GM10266 (cell line): ENCODE measurements at regions not wholly inside any gene's neighbourhood (a gene's known extent, or its start where the extent isn't known, plus 50 kb on each side); places are given as distances from the start of the nearest gene placed in this dataset.
"Not testable (repeated sequence)": the region's sequence is repeated elsewhere in the genome, so short reads cannot be mapped to it uniquely, and the experiment has no call there.

Experiments used
- DNase-seq: peaks from one replicate; pipeline ENCODE4 v3.0.0; 2012; ENCODE audit errors: extremely low spot score
- CTCF ChIP-seq: IDR thresholded peaks from 2 replicates; pipeline ENCODE4 v1.5.1; 2012; ENCODE audit warnings: mild to moderate bottlenecking, low read depth; ENCODE audit not compliant: control insufficient read depth, insufficient read depth; ENCODE audit errors: missing control alignments

- no peak for DNase-seq
- no peak for TF ChIP-seq CTCF
Observed at GRCh38 chr7:131081308-131081707, 246.4 kb upstream of the MKLN1 start.

- DNase-seq, result no peak
- no peak for TF ChIP-seq CTCF
Observed at GRCh38 chr7:131083781-131084180, 243.9 kb upstream of the MKLN1 start.

GRCh38 chr7:131084336-131084735 is 243.3 kb upstream of the MKLN1 start:
- DNase-seq, result not testable (repeated sequence)

- TF ChIP-seq CTCF, result no peak
- DNase-seq, result no peak
Observed at GRCh38 chr7:131087756-131088658, 239.7 kb upstream of the MKLN1 start.

GRCh38 chr7:131090188-131090587 is 237.5 kb upstream of the MKLN1 start:
- DNase-seq, result no peak
- TF ChIP-seq CTCF, result no peak

- TF ChIP-seq CTCF, result no peak
- DNase-seq, result no peak
Observed at GRCh38 chr7:131090886-131091692, 236.6 kb upstream of the MKLN1 start.

GRCh38 chr7:131094685-131095084 is 233.0 kb upstream of the MKLN1 start:
- no peak for DNase-seq
- TF ChIP-seq CTCF, result no peak
